ENCODE measurements at regions not wholly inside any gene's neighbourhood (a gene's known extent, or its start where the extent isn't known, plus 50 kb on each side); places are given as distances from the start of the nearest gene placed in this dataset.
A peak's percentile ranks its signal among the peaks of the same experiment; 100 is the strongest.

DNA sequence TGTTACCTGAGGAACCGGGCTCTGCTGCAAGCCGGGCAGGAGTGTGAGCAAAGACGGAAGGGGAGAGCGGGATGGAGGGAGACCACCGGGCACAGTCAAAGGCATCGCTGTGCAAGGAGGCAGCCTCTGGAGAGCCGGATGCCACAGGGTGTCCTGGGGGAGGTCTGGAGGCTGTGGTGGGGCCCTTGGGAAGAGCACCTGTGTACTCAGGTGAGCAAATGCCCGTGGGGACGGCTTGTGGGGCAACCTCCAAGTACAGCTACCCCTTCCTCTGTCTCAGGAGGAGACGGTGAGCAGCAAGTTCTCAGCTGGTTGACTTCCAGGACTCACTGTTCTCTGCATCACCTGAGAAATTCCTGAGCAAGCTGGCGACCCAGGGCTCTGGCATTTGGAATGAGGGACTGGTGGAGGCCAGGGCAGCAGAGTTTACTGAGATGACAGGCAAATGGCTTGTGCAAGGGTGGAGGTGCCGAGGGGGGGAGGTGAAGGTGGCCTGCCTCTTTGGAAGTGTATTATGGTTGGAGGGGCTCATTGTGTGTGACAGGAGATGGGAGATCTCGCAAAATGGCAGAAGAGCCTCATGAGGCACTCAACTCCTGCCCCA, 345.2 kb upstream of the SHH start:
- H2AFZ ChIP-seq: no peak overlapping the region
- peaks cover 10% of the 10 kb centered on the region for H3K27me3 Mint-ChIP-seq (ENCODE audit: insufficient read depth, low read depth, poor library complexity)
- H3K79me2 ChIP-seq (replicated peaks; ENCODE audit: insufficient read depth): no peaks in the 10 kb centered on the region
- no peak overlapping the region for H3K27ac ChIP-seq (ENCODE audit: low read depth)
- DNase-seq (ENCODE audit: low spot score) (no peak), ATAC-seq (no peak)
- no peaks in the 10 kb centered on the region for H3K4me1 ChIP-seq (ENCODE audit: insufficient read depth)
- no peak overlapping the region for H3K4me3 Mint-ChIP-seq
- H3K4me2 ChIP-seq: no peak overlapping the region
- no peak overlapping the region for H3K4me3 ChIP-seq
- no peak overlapping the region for H3K27ac Mint-ChIP-seq
- H3K36me3 ChIP-seq (ENCODE audit: insufficient read depth): no peaks in the 10 kb centered on the region
- TF ChIP-seq ZNF462 (CRISPR knock-in tag; IDR thresholded peaks at IDR 0.05): no peak
- TF ChIP-seq EZH2phosphoT487 (IDR thresholded peaks at IDR 0.05; ENCODE audit: unreplicated experiment): no peak
- TF ChIP-seq ZNF331 (CRISPR knock-in tag; IDR thresholded peaks at IDR 0.05; ENCODE audit: low read depth): no peak
- TF ChIP-seq JUNB (IDR thresholded peaks at IDR 0.05; ENCODE audit: unreplicated experiment): no peak
- no peak for TF ChIP-seq ZNF114 (CRISPR knock-in tag; IDR thresholded peaks at IDR 0.05)
- no peaks in the 10 kb centered on the region for H3K27me3 ChIP-seq (ENCODE audit: insufficient read depth)
- H3K36me3 Mint-ChIP-seq (ENCODE audit: low read depth): no peaks in the 10 kb centered on the region
- no peaks in the 10 kb centered on the region for H3K9me2 ChIP-seq (ENCODE audit: insufficient read depth)
- H3K4me1 Mint-ChIP-seq: peaks cover 8% of the 10 kb centered on the region; the same call in 2 of the 3 replicates
- no peaks in the 10 kb centered on the region for H4K20me1 ChIP-seq (replicated peaks; ENCODE audit: insufficient read depth)
- peaks cover 12% of the 10 kb centered on the region for H3K9me3 Mint-ChIP-seq
- H3F3A ChIP-seq (replicated peaks; ENCODE audit: low read depth): no peaks in the 10 kb centered on the region

DNA sequence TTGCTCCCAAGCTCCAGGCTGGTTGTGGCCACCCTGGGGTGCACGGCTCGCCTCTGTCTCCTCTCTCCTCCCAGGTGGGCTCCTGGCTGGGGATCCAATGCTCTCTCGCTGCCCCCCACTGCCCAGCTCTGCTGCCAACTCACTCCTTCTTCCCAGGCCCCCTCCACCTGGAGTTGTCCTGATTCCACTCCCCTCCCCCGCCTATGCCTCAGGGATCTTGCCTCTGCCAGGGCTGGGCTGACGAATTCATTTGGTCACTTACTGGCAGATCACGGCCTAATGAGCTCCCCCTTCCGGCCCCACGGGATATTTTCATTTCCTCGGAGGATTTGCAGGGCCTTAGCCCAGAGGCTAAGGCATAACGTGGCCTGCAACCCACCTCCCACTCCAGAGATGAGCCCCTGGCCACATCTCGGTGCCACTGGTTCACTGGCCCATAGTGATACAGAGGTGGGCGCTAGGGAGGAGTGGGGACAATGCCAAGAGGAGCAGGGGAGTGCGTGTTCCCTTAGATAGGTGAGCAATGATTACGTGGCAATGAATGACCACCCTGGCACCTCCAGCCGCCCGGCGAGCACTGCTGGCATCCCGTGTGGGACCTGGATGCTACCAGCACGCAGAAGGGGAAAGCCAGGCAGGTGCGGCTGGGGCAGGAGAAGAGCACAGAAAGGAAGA, 344.6 kb upstream of the SHH start:
- Histone ChIP-seq H3K9me2 (ENCODE audit: insufficient read depth) (no peaks in the 10 kb centered on the region), H4K20me1 (replicated peaks; ENCODE audit: insufficient read depth) (no peaks in the 10 kb centered on the region), H3K36me3 (ENCODE audit: insufficient read depth) (no peaks in the 10 kb centered on the region), H3F3A (replicated peaks; ENCODE audit: low read depth) (no peaks in the 10 kb centered on the region), H3K79me2 (replicated peaks; ENCODE audit: insufficient read depth) (no peaks in the 10 kb centered on the region), H3K27me3 (ENCODE audit: insufficient read depth) (no peaks in the 10 kb centered on the region), H3K4me3 (no peak overlapping the region), H2AFZ (no peak overlapping the region), H3K4me2 (no peak overlapping the region), H3K4me1 (ENCODE audit: insufficient read depth) (no peaks in the 10 kb centered on the region), H3K27ac (ENCODE audit: low read depth) (no peak overlapping the region)
- Mint-ChIP-seq H3K4me1 (peaks cover 14% of the 10 kb centered on the region; the same call in 2 of the 3 replicates), H3K9me3 (peaks cover 12% of the 10 kb centered on the region), H3K27me3 (ENCODE audit: insufficient read depth, low read depth, poor library complexity) (peaks cover 10% of the 10 kb centered on the region), H3K36me3 (ENCODE audit: low read depth) (no peaks in the 10 kb centered on the region), H3K4me3 (no peak overlapping the region), H3K27ac (no peak overlapping the region)
- ATAC-seq (peak; percentile 71), DNase-seq (ENCODE audit: low spot score) (peak; percentile 57)
- no peak for TF ChIP-seq CREB1 (CRISPR knock-in tag; IDR thresholded peaks at IDR 0.05; ENCODE audit: low read depth)
- TF ChIP-seq, protein P1, sequence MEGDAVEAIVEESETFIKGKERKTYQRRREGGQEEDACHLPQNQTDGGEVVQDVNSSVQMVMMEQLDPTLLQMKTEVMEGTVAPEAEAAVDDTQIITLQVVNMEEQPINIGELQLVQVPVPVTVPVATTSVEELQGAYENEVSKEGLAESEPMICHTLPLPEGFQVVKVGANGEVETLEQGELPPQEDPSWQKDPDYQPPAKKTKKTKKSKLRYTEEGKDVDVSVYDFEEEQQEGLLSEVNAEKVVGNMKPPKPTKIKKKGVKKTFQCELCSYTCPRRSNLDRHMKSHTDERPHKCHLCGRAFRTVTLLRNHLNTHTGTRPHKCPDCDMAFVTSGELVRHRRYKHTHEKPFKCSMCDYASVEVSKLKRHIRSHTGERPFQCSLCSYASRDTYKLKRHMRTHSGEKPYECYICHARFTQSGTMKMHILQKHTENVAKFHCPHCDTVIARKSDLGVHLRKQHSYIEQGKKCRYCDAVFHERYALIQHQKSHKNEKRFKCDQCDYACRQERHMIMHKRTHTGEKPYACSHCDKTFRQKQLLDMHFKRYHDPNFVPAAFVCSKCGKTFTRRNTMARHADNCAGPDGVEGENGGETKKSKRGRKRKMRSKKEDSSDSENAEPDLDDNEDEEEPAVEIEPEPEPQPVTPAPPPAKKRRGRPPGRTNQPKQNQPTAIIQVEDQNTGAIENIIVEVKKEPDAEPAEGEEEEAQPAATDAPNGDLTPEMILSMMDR (conservative IDR thresholded peaks at IDR 0.05; ENCODE audit: low read depth in 2 of 2): peak in 1 of 2 experiments; percentile 37

Data from GM23338 (cell line).